HEK293 (cell line): ENCODE measurements at regions not wholly inside any gene's neighbourhood (a gene's known extent, or its start where the extent isn't known, plus 50 kb on each side); places are given as distances from the start of the nearest gene placed in this dataset.

ENCODE experiments used
- CTCF ChIA-PET: fragments of 350-600 bp; formaldehyde crosslinking; extraction: SDS; loops from one replicate; lab custom pipeline; 2021; ENCODE audit warnings: antibody characterized with exemption; lab: Yijun Ruan, JAX
- POLR2A ChIA-PET: fragments of 300-600 bp; formaldehyde crosslinking; extraction: SDS; loops from one replicate; lab custom pipeline; 2020; ENCODE audit warnings: antibody characterized with exemption, inconsistent platforms; lab: Yijun Ruan, JAX
- H3K27ac ChIP-seq: fragments of 200-500 bp; sonication (Bioruptor generic); 2 replicates; pipeline ENCODE4 v1.5.1; 2014; ENCODE audit warnings: low read depth, low read length, control low read depth, inconsistent platforms; ENCODE audit errors: extremely low read depth
- H3K36me3 ChIP-seq, 2 experiments: fragments of 200-500 bp in 1 of 2; sonication (Bioruptor generic) in 1 of 2; 1 replicate in 1 of 2; 2 replicates in 1 of 2; pipeline ENCODE4 v1.5.1; 2014 to 2017; ENCODE audit warnings: inconsistent platforms in 2 of 2, low read length in 2 of 2; ENCODE audit not compliant: control insufficient read depth in 2 of 2, insufficient read depth in 1 of 2
- H3K4me1 ChIP-seq: fragments of 200-500 bp; sonication (Bioruptor generic); 2 replicates; pipeline ENCODE4 v1.5.1; 2014; ENCODE audit warnings: mild to moderate bottlenecking, low read length, inconsistent platforms; ENCODE audit not compliant: control insufficient read depth, insufficient read depth
- H3K4me3 ChIP-seq: 2 replicates; pipeline ENCODE4 v1.5.1; 2011; ENCODE audit warnings: low read depth, mild to moderate bottlenecking, control low read depth, low read length, moderate library complexity
- H3K9me3 ChIP-seq: fragments of 200-500 bp; sonication (Bioruptor generic); 2 replicates; pipeline ENCODE4 v1.5.1; 2014; ENCODE audit warnings: low read depth, low read length, inconsistent platforms; ENCODE audit not compliant: control insufficient read depth, insufficient read depth
- OVOL3 ChIP-seq: fragments of 450-650 bp; formaldehyde crosslinking; IDR thresholded peaks from 2 replicates; pipeline ENCODE4 v1.5.1; 2016; ENCODE audit warnings: missing biosample characterization, missing genetic modification characterization
- SALL2 ChIP-seq: fragments of 450-650 bp; formaldehyde crosslinking; IDR thresholded peaks from 2 replicates; pipeline ENCODE4 v1.5.0; 2017; ENCODE audit warnings: missing biosample characterization, mild to moderate bottlenecking, missing genetic modification characterization, borderline replicate concordance
- SCRT2 ChIP-seq: fragments of 450-650 bp; formaldehyde crosslinking; IDR thresholded peaks from 2 replicates; pipeline ENCODE4 v1.5.1; 2016; ENCODE audit warnings: missing biosample characterization, missing genetic modification characterization
- ZBTB7A ChIP-seq: fragments of 450-650 bp; formaldehyde crosslinking; IDR thresholded peaks from 2 replicates; pipeline ENCODE4 v1.5.1; 2016; ENCODE audit warnings: low read depth, missing biosample characterization, missing genetic modification characterization
- ZFP69B ChIP-seq: fragments of 450-650 bp; formaldehyde crosslinking; IDR thresholded peaks from 2 replicates; pipeline ENCODE4 v1.5.1; 2016; ENCODE audit warnings: missing biosample characterization, missing genetic modification characterization
- ZNF23 ChIP-seq: fragments of 450-650 bp; formaldehyde crosslinking; IDR thresholded peaks from 2 replicates; pipeline ENCODE4 v1.5.1; 2016; ENCODE audit warnings: missing biosample characterization, missing genetic modification characterization, borderline replicate concordance
- ZNF366 ChIP-seq: fragments of 450-650 bp; formaldehyde crosslinking; conservative IDR thresholded peaks from 2 replicates; pipeline ENCODE4 v1.5.1; 2016; ENCODE audit warnings: missing biosample characterization, missing genetic modification characterization
- ZNF416 ChIP-seq: fragments of 450-650 bp; formaldehyde crosslinking; IDR thresholded peaks from 2 replicates; pipeline ENCODE4 v1.5.1; 2016; ENCODE audit warnings: missing biosample characterization, missing genetic modification characterization
- ZNF571 ChIP-seq: fragments of 450-650 bp; formaldehyde crosslinking; IDR thresholded peaks from 2 replicates; pipeline ENCODE4 v1.5.0; 2017; ENCODE audit warnings: missing biosample characterization, missing genetic modification characterization
- ZNF658 ChIP-seq: fragments of 450-650 bp; formaldehyde crosslinking; IDR thresholded peaks from 2 replicates; pipeline ENCODE4; 2016; ENCODE audit warnings: missing biosample characterization, missing genetic modification characterization
- ZNF660 ChIP-seq: fragments of 450-650 bp; IDR thresholded peaks from 2 replicates; pipeline ENCODE4 v1.5.1; 2018; ENCODE audit warnings: missing biosample characterization, mild to moderate bottlenecking, missing genetic modification characterization
- ZNF677 ChIP-seq: fragments of 450-650 bp; IDR thresholded peaks from 2 replicates; pipeline ENCODE4 v1.5.0; 2018; ENCODE audit warnings: missing biosample characterization, mild to moderate bottlenecking, missing genetic modification characterization, moderate library complexity
- ZNF768 ChIP-seq: fragments of 450-650 bp; formaldehyde crosslinking; IDR thresholded peaks from 2 replicates; pipeline ENCODE4 v1.5.1; 2018; ENCODE audit warnings: missing biosample characterization, mild to moderate bottlenecking, missing genetic modification characterization
- ZNF830 ChIP-seq: fragments of 450-650 bp; IDR thresholded peaks from 2 replicates; pipeline ENCODE4 v1.5.0; 2018; ENCODE audit warnings: missing biosample characterization, missing genetic modification characterization, low read depth, mild to moderate bottlenecking, moderate library complexity
- TF ChIP-seq, protein P1 (sequence below): fragments of 450-650 bp; formaldehyde crosslinking; IDR thresholded peaks from 2 replicates; pipeline ENCODE4 v1.5.1; 2016; ENCODE audit warnings: missing biosample characterization, missing genetic modification characterization
- TF ChIP-seq, protein P2 (sequence below): fragments of 450-650 bp; formaldehyde crosslinking; IDR thresholded peaks from 2 replicates; pipeline ENCODE4 v1.5.1; 2016; ENCODE audit warnings: missing biosample characterization, missing genetic modification characterization
- TF ChIP-seq, protein P3 (sequence below): fragments of 450-650 bp; formaldehyde crosslinking; IDR thresholded peaks from 2 replicates; pipeline ENCODE4 v1.5.1; 2017; ENCODE audit warnings: missing biosample characterization, missing genetic modification characterization
- TF ChIP-seq, protein P4 (sequence below): fragments of 450-650 bp; formaldehyde crosslinking; IDR thresholded peaks from 2 replicates; pipeline ENCODE4 v1.5.1; 2016; ENCODE audit warnings: missing biosample characterization, missing genetic modification characterization
- TF ChIP-seq, protein P5 (sequence below): fragments of 450-650 bp; formaldehyde crosslinking; IDR thresholded peaks from 2 replicates; pipeline ENCODE4 v1.5.1; 2016; ENCODE audit warnings: missing biosample characterization, missing genetic modification characterization, borderline replicate concordance
- TF ChIP-seq, protein P6 (sequence below): fragments of 450-650 bp; formaldehyde crosslinking; IDR thresholded peaks from 2 replicates; pipeline ENCODE4 v1.5.1; 2017; ENCODE audit warnings: missing biosample characterization, missing genetic modification characterization
- TF ChIP-seq, protein P7 (sequence below): fragments of 450-650 bp; formaldehyde crosslinking; IDR thresholded peaks from 2 replicates; pipeline ENCODE4 v1.5.1; 2016; ENCODE audit warnings: missing biosample characterization, missing genetic modification characterization

DNA sequence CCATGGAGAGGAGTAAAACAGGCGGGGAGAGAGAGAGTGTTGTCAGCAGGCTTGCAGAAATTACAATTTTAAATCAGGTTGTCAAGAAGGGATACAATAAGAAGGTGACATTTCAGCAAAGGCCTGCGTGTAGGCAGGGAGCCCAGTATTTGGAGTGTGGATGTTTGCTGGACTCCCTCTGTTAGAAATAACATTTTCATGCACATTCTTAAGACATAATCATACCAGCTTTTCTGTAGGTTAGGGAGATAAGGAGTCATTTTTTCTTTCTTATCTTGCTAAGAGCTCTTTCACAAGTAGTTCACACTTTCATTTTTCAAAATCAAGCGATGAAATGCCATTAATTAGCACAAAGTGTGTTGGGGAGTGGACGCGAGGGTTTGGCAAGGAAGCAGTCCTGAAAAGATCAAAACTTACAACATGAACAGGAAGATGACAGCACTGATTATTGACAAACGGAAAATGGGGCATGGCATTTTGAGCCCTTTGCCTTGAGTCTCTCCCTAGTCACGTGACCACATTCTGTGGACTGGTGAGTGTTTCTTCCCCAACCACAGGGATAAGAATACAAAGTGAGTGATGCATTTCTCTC is 160.2 kb downstream of the DAD1 start (continued):
- TF ChIP-seq, protein P1, sequence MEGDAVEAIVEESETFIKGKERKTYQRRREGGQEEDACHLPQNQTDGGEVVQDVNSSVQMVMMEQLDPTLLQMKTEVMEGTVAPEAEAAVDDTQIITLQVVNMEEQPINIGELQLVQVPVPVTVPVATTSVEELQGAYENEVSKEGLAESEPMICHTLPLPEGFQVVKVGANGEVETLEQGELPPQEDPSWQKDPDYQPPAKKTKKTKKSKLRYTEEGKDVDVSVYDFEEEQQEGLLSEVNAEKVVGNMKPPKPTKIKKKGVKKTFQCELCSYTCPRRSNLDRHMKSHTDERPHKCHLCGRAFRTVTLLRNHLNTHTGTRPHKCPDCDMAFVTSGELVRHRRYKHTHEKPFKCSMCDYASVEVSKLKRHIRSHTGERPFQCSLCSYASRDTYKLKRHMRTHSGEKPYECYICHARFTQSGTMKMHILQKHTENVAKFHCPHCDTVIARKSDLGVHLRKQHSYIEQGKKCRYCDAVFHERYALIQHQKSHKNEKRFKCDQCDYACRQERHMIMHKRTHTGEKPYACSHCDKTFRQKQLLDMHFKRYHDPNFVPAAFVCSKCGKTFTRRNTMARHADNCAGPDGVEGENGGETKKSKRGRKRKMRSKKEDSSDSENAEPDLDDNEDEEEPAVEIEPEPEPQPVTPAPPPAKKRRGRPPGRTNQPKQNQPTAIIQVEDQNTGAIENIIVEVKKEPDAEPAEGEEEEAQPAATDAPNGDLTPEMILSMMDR (tag by site-specific recombination): no peak
- TF ChIP-seq SALL2 (tag by site-specific recombination): no peak
- no peak for TF ChIP-seq ZNF660 (tag by site-specific recombination)
- no peak for TF ChIP-seq ZNF830 (tag by site-specific recombination)
- TF ChIP-seq OVOL3 (tag by site-specific recombination): no peak

DNA sequence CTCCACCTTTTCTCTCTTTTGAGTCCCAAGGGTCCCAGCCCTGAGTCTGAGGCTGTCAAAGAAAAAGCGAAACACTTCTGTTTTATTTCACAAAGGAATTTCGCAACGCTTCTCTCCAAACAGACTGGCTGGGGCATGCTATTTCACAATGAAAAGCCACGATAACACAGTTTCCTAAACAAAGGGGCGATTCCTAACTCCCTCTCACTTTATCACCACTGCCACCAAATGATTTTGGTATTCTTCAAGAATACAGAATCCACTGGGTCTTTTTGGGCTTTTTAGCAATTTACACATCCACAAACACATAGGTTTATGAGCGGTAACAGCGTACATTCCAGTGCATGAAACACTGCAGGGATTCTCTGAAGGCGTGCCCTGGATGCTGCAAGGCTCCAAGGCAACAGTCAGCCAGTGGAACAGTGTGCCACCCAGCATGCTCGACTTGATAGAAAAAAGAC is 161.2 kb downstream of the DAD1 start:
- no peak overlapping the region for H3K4me3 ChIP-seq
- no peak overlapping the region for H3K27ac ChIP-seq
- H3K36me3 ChIP-seq: no peaks in the 10 kb centered on the region
- H3K4me1 ChIP-seq: peaks cover 17% of the 10 kb centered on the region
- no peaks in the 10 kb centered on the region; the same call in 1 of the 2 replicates for H3K9me3 ChIP-seq
- ChIA-PET POLR2A (no interaction called here), CTCF (interaction anchor here (1.4 to 2.1 kb wide), 2 partner anchors 44 to 142 kb away, joined by 4 to 9 read pairs; no protein-coding TSS in a partner anchor)
- TF ChIP-seq, protein P2, sequence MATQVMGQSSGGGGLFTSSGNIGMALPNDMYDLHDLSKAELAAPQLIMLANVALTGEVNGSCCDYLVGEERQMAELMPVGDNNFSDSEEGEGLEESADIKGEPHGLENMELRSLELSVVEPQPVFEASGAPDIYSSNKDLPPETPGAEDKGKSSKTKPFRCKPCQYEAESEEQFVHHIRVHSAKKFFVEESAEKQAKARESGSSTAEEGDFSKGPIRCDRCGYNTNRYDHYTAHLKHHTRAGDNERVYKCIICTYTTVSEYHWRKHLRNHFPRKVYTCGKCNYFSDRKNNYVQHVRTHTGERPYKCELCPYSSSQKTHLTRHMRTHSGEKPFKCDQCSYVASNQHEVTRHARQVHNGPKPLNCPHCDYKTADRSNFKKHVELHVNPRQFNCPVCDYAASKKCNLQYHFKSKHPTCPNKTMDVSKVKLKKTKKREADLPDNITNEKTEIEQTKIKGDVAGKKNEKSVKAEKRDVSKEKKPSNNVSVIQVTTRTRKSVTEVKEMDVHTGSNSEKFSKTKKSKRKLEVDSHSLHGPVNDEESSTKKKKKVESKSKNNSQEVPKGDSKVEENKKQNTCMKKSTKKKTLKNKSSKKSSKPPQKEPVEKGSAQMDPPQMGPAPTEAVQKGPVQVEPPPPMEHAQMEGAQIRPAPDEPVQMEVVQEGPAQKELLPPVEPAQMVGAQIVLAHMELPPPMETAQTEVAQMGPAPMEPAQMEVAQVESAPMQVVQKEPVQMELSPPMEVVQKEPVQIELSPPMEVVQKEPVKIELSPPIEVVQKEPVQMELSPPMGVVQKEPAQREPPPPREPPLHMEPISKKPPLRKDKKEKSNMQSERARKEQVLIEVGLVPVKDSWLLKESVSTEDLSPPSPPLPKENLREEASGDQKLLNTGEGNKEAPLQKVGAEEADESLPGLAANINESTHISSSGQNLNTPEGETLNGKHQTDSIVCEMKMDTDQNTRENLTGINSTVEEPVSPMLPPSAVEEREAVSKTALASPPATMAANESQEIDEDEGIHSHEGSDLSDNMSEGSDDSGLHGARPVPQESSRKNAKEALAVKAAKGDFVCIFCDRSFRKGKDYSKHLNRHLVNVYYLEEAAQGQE (tag by site-specific recombination): no peak
- TF ChIP-seq ZNF658 (no peak), ZNF571 (tag by site-specific recombination) (no peak), ZBTB7A (tag by site-specific recombination) (no peak), ZNF366 (tag by site-specific recombination) (no peak), ZNF416 (no peak), ZFP69B (no peak), ZNF677 (tag by site-specific recombination) (no peak), ZNF23 (no peak), SCRT2 (tag by site-specific recombination) (no peak), ZNF768 (no peak)
- TF ChIP-seq, protein P3, sequence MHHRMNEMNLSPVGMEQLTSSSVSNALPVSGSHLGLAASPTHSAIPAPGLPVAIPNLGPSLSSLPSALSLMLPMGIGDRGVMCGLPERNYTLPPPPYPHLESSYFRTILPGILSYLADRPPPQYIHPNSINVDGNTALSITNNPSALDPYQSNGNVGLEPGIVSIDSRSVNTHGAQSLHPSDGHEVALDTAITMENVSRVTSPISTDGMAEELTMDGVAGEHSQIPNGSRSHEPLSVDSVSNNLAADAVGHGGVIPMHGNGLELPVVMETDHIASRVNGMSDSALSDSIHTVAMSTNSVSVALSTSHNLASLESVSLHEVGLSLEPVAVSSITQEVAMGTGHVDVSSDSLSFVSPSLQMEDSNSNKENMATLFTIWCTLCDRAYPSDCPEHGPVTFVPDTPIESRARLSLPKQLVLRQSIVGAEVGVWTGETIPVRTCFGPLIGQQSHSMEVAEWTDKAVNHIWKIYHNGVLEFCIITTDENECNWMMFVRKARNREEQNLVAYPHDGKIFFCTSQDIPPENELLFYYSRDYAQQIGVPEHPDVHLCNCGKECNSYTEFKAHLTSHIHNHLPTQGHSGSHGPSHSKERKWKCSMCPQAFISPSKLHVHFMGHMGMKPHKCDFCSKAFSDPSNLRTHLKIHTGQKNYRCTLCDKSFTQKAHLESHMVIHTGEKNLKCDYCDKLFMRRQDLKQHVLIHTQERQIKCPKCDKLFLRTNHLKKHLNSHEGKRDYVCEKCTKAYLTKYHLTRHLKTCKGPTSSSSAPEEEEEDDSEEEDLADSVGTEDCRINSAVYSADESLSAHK (tag by site-specific recombination): no peak
- TF ChIP-seq, protein P4, sequence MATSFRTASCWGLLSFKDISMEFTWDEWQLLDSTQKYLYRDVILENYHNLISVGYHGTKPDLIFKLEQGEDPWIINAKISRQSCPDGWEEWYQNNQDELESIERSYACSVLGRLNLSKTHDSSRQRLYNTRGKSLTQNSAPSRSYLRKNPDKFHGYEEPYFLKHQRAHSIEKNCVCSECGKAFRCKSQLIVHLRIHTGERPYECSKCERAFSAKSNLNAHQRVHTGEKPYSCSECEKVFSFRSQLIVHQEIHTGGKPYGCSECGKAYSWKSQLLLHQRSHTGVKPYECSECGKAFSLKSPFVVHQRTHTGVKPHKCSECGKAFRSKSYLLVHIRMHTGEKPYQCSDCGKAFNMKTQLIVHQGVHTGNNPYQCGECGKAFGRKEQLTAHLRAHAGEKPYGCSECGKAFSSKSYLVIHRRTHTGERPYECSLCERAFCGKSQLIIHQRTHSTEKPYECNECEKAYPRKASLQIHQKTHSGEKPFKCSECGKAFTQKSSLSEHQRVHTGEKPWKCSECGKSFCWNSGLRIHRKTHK (tag by site-specific recombination): no peak
- TF ChIP-seq, protein P5, sequence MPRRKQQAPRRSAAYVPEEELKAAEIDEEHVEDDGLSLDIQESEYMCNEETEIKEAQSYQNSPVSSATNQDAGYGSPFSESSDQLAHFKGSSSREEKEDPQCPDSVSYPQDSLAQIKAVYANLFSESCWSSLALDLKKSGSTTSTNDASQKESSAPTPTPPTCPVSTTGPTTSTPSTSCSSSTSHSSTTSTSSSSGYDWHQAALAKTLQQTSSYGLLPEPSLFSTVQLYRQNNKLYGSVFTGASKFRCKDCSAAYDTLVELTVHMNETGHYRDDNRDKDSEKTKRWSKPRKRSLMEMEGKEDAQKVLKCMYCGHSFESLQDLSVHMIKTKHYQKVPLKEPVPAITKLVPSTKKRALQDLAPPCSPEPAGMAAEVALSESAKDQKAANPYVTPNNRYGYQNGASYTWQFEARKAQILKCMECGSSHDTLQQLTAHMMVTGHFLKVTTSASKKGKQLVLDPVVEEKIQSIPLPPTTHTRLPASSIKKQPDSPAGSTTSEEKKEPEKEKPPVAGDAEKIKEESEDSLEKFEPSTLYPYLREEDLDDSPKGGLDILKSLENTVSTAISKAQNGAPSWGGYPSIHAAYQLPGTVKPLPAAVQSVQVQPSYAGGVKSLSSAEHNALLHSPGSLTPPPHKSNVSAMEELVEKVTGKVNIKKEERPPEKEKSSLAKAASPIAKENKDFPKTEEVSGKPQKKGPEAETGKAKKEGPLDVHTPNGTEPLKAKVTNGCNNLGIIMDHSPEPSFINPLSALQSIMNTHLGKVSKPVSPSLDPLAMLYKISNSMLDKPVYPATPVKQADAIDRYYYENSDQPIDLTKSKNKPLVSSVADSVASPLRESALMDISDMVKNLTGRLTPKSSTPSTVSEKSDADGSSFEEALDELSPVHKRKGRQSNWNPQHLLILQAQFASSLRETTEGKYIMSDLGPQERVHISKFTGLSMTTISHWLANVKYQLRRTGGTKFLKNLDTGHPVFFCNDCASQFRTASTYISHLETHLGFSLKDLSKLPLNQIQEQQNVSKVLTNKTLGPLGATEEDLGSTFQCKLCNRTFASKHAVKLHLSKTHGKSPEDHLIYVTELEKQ (tag by site-specific recombination): no peak
- TF ChIP-seq, protein P6, sequence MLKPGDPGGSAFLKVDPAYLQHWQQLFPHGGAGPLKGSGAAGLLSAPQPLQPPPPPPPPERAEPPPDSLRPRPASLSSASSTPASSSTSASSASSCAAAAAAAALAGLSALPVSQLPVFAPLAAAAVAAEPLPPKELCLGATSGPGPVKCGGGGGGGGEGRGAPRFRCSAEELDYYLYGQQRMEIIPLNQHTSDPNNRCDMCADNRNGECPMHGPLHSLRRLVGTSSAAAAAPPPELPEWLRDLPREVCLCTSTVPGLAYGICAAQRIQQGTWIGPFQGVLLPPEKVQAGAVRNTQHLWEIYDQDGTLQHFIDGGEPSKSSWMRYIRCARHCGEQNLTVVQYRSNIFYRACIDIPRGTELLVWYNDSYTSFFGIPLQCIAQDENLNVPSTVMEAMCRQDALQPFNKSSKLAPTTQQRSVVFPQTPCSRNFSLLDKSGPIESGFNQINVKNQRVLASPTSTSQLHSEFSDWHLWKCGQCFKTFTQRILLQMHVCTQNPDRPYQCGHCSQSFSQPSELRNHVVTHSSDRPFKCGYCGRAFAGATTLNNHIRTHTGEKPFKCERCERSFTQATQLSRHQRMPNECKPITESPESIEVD (tag by site-specific recombination): peak; percentile 42; the same call in 1 of the 2 replicates
- TF ChIP-seq, protein P7, sequence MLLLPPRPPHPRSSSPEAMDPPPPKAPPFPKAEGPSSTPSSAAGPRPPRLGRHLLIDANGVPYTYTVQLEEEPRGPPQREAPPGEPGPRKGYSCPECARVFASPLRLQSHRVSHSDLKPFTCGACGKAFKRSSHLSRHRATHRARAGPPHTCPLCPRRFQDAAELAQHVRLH (tag by site-specific recombination): no peak
